ENCODE measurements at regions not wholly inside any gene's neighbourhood (a gene's known extent, or its start where the extent isn't known, plus 50 kb on each side); places are given as distances from the start of the nearest gene placed in this dataset.

GRCh38 chr1:168408539-168408865, 127.8 kb downstream of the TBX19 start:
- H3K79me1 ChIP-seq (ENCODE audit: low read depth in 1 of 2, low read length in 2 of 2), result no peaks in the 10 kb centered on the region
- H2BK5ac ChIP-seq (ENCODE audit: low read depth, low read length, poor library complexity, severe bottlenecking), result no peak overlapping the region
- H3K56ac ChIP-seq (ENCODE audit: extremely low read depth, insufficient read depth, low read length), result no peak overlapping the region
- H3K9me3 ChIP-seq (ENCODE audit: control insufficient read depth, insufficient read depth, low read length), result no peaks in the 10 kb centered on the region
- H3K36me3 ChIP-seq (ENCODE audit: control insufficient read depth, insufficient read depth, low read length), result no peaks in the 10 kb centered on the region
- no peaks in the 10 kb centered on the region for H3K27me3 ChIP-seq (ENCODE audit: control insufficient read depth, insufficient read depth, low read length)
- no peak overlapping the region for H3K4me2 ChIP-seq (ENCODE audit: low read depth, low read length)
- no peaks in the 10 kb centered on the region for H3K4me1 ChIP-seq (ENCODE audit: control insufficient read depth, insufficient read depth, low read length)
- intact Hi-C loops (cut with micrococcal nuclease), result no loop called here
- in situ Hi-C loops (cut with MboI; ENCODE audit: low sequenced_read_pairs), result no loop called here
- H2AK5ac ChIP-seq (ENCODE audit: low read depth, low read length), result no peak overlapping the region
- DNase-seq, result no peak
- H2AFZ ChIP-seq (replicated peaks; ENCODE audit: low read length, poor library complexity), result no peak overlapping the region
- H3K9me1 ChIP-seq (ENCODE audit: insufficient read depth, low read length), result no peaks in the 10 kb centered on the region
- CTCF ChIA-PET, result no interaction called here
- no CpG with 5 or more reads among the region's 3 CpGs for WGBS, 2 experiments (ENCODE audit: extremely low coverage in 2 of 2, insufficient read length in 1 of 2)
- H3K27ac ChIP-seq (ENCODE audit: insufficient read depth, low read length), result no peak overlapping the region
- no peak overlapping the region for H3K4ac ChIP-seq (ENCODE audit: low read depth, low read length)
- no peak overlapping the region for H4K91ac ChIP-seq (ENCODE audit: insufficient read depth, low read depth, low read length)
- H4K8ac ChIP-seq (ENCODE audit: low read depth in 2 of 2, low read length in 2 of 2), result no peak overlapping the region
- H2AK9ac ChIP-seq (replicated peaks; ENCODE audit: low read depth, low read length, poor library complexity), result no peak overlapping the region
- H2BK120ac ChIP-seq (ENCODE audit: low read depth, low read length), result no peak overlapping the region
- no peak overlapping the region for H3K4me3 ChIP-seq (ENCODE audit: insufficient read depth, low read depth, low read length)
- BruUV-seq (replicated peaks), result no TSS peak
- H3K14ac ChIP-seq (replicated peaks; ENCODE audit: low read depth, low read length), result no peak overlapping the region
- dilution Hi-C loops (cut with HindIII; ENCODE audit: low sequenced_read_pairs, unreplicated experiment), result no loop called here
- no peak overlapping the region for H3K23ac ChIP-seq (ENCODE audit: low read depth, low read length)
- ATAC-seq (ENCODE audit: low read depth), result no peak
- H4K20me1 ChIP-seq (ENCODE audit: insufficient read depth, low read length), result no peaks in the 10 kb centered on the region
- no peak overlapping the region for H2BK15ac ChIP-seq (ENCODE audit: low read depth, low read length)
- no peak for TF ChIP-seq MAFK (IDR thresholded peaks at IDR 0.05; ENCODE audit: low read depth, low read length)
- no peak for TF ChIP-seq CTCF (conservative IDR thresholded peaks at IDR 0.05; ENCODE audit: low read depth, low read length)
- H3K9ac ChIP-seq (ENCODE audit: low read depth, low read length), result no peak overlapping the region
- no peak overlapping the region for H4K5ac ChIP-seq (ENCODE audit: low read depth, low read length)
- H2BK20ac ChIP-seq (ENCODE audit: low read depth, low read length), result no peak overlapping the region
- POLR2A ChIA-PET (ENCODE audit: unreplicated experiment), result no interaction called here
- no peak overlapping the region for H3K18ac ChIP-seq (ENCODE audit: low read depth, low read length)
